ENCODE measurements at regions not wholly inside any gene's neighbourhood (a gene's known extent, or its start where the extent isn't known, plus 50 kb on each side); places are given as distances from the start of the nearest gene placed in this dataset.

DNA sequence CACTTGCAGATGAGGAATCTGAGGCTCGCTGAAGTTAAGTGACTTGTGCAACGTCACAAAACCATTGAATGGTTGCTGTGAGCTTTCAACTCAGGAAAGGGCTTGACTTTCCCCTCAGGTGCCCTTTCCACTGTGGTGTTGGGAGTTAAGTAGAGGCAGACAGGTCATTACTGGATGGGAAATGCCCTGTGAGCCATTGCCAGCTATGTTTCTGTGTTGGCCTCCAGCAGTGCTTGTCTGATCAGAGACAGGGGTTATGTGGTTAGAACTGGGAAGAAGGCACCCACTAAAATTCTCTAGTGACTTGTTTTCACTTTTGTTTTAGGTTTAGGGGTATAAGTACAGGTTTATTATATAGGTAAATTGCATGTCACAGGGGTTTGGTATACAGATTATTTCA, 96.6 kb downstream of the FDX1 start:
- Histone ChIP-seq H4K20me1 (ENCODE audit: insufficient read depth) (no peaks in the 10 kb centered on the region), H3K79me2 (ENCODE audit: low read depth) (no peaks in the 10 kb centered on the region), H3K9me3 (ENCODE audit: insufficient read depth, low read depth) (no peaks in the 10 kb centered on the region), H3K27ac (no peak overlapping the region), H3K36me3 (ENCODE audit: low read depth) (no peaks in the 10 kb centered on the region), H2AFZ (no peak overlapping the region), H3K4me3 (no peak overlapping the region), H3F3A (ENCODE audit: insufficient read depth, low read depth) (no peaks in the 10 kb centered on the region), H3K9me2 (ENCODE audit: insufficient read depth) (0 out of 2 replicates have a peak, but pooled peaks cover 4% of the 10 kb centered on the region), H3K4me1 (replicated peaks; ENCODE audit: insufficient read depth) (no peaks in the 10 kb centered on the region), H3K4me2 (no peak overlapping the region), H3K27me3 (ENCODE audit: insufficient read depth, low read depth) (no peaks in the 10 kb centered on the region)
- no TSS peak for BruUV-seq (replicated peaks)
- peak in 1 of 2 experiments; percentile 29 for DNase-seq
- intact Hi-C loops (cut with micrococcal nuclease; ENCODE audit: unreplicated experiment) = no loop called here
- TF ChIP-seq EZH2 (IDR thresholded peaks at IDR 0.05; ENCODE audit: low read depth) = no peak
- TF ChIP-seq, protein P1, sequence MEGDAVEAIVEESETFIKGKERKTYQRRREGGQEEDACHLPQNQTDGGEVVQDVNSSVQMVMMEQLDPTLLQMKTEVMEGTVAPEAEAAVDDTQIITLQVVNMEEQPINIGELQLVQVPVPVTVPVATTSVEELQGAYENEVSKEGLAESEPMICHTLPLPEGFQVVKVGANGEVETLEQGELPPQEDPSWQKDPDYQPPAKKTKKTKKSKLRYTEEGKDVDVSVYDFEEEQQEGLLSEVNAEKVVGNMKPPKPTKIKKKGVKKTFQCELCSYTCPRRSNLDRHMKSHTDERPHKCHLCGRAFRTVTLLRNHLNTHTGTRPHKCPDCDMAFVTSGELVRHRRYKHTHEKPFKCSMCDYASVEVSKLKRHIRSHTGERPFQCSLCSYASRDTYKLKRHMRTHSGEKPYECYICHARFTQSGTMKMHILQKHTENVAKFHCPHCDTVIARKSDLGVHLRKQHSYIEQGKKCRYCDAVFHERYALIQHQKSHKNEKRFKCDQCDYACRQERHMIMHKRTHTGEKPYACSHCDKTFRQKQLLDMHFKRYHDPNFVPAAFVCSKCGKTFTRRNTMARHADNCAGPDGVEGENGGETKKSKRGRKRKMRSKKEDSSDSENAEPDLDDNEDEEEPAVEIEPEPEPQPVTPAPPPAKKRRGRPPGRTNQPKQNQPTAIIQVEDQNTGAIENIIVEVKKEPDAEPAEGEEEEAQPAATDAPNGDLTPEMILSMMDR (conservative IDR thresholded peaks at IDR 0.05) = no peak
- ChIA-PET POLR2A (ENCODE audit: unreplicated experiment) (no interaction called here), CTCF (no interaction called here)

Measured in PC-9 (cell line).